GM19240 (cell line): ENCODE measurements at regions not wholly inside any gene's neighbourhood (a gene's known extent, or its start where the extent isn't known, plus 50 kb on each side); places are given as distances from the start of the nearest gene placed in this dataset.
A peak's percentile ranks its signal among the peaks of the same experiment; 100 is the strongest.

Experiments used
- DNase-seq: peaks from one replicate; pipeline ENCODE4 v3.0.0; 2011; ENCODE audit warnings: low spot score; ENCODE audit not compliant: insufficient read length

DNA sequence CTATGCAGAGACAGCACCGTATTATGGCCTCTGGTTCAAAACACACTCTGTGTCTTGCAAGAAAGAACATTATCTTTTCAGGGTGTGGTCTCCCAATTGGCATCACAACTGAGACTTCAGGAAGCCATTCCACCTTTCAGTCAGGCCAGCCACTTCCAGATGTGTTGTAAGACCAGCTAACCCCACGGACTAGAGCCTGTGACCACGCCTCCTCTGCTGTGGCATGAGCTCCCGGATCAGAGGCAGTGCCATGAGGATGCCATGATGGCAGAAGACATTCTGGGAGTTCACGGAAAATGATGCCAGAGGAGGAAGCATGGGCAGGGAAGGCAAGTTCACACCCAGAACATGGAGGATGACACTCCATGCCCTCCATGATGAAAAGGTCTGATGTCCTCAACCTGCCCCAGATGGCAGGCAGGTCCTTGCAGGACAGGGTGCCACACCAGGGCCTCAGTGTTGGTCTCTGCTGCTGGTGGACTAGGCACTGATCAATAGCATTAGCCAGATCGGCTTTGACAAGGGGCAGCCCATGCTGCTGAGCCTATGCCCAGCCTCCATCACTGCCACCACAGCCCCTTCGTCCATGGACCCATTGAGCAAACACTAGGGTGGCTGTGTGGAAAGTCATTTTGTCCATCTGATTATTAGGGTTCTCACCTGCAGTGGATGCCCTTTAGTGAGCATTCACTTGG, 341.6 kb downstream of the MATN1 start:
- DNase-seq, result no peak

DNA sequence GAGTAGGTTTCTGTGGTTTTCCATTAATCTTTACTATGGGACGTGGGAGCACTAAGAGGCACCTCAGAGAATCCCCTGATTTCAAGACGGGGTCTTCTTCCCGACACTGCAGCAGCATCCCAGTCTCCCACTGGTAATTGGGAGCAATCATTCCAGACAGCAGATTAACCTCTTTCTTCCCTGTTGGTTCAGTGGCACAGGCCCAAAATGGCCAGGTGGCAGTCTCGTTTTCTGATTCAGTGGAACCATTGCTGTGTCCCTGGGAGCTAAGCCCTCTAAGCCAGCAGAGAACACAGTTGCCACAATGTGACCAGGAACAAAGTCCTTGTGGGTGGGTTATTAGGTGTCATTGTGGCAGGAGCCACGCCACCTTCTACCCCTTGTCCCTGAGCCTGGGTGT, 342.1 kb downstream of the MATN1 start:
- no peak for DNase-seq

- DNase-seq, result no peak
These were observed 342.8 kb downstream of the MATN1 start for GRCh38 chr1:30380625-30380984.

DNA sequence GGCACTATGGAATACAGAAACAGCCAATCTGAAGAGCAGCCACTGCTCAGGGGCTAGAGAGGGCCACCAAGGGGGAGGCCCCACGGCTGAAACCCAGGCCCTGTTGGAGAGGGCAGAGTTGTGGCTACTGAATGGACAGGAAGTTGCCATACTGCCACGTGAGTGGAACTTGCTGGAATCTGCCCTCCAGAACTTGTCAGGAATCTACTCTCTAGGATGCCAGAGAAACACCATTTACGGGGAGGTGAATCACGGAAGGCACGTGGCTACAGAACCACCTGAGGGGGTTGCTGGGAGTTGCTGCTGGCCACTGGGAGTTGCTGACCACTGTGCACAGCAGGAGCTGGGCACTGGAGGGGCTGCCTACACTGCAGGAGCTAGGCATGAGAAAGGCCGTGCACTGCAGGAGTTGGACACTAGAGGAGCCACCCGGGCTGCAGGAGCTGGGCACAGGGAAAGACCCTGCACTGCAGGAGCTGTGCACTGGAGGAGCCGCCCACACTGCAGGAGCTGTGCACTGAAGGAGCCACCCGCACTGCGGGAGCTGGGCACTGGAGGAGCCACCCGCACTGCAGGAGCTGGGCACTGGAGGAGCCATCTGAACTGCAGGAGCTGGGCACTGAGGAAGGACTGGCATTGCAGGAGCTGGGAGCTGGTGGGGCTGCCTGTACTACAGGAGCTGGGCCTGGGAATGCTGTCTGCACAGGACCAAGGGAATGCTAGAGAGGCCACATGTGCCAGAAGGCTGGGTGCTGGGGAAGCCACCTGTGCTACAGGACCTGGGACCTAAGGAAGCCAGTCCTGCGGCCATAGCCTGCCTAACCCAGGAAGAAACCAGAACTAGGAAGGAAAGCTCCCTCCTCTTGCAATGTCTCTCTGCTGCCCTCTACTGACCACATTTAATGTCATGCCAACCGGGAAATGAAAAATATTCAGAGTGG, 343.4 kb downstream of the MATN1 start:
- DNase-seq, result peak; percentile 84

- DNase-seq, result no peak
These were observed 344.3 kb downstream of the MATN1 start for GRCh38 chr1:30378991-30379581.

GRCh38 chr1:30378003-30378596, 345.3 kb downstream of the MATN1 start:
- no peak for DNase-seq

GRCh38 chr1:30377230-30378002, 346.0 kb downstream of the MATN1 start:
- no peak for DNase-seq

GRCh38 chr1:30376054-30376697, 347.2 kb downstream of the MATN1 start:
- DNase-seq, result no peak

GRCh38 chr1:30375156-30375555, 348.2 kb downstream of the MATN1 start:
- no peak for DNase-seq

GRCh38 chr1:30374400-30375070, 348.9 kb downstream of the MATN1 start:
- no peak for DNase-seq

DNA sequence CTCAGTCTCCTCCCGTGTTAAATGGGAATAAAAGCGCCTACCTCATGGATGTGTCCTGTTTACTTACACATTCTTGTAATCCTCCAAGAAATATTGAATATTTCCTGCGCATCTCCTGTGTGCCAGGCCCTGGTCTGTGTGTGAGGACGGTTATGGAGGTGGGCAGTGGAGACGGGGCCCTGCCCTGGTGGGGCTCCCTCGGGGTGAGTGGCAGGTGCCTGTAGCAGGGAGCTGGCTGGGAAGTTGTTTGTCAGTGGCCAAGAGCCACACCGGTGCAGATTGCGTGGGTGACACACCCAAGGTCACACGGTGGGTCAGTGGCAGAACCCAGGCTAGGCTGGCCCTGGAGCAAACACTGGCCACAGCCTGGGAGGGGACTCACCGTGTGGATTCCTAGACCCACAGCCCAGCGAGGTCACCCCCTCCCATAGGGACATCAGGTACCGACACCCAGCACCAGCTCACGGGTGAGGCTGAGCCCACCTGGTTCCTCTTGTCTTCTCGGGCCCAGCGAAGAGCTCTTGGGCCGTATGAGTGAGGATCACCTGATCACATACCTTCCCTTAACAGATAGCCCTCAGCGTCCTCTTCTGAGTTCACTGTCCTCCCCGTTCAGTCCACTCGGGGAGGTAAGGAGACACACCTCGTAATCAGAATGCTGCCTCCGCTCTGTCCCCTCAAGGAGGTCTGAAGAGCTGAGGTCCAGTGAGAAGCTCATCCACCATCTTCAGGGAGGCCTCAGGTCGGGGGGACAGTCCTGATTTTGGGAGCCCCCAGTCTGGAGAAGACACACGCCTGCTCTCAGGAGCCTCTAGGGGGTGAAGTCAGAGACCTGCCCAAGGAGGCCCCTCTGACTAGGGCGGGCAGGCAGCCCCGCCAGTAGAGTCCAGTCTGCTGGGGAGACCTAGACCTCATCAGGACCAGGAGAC, 349.6 kb downstream of the MATN1 start:
- DNase-seq, result no peak

DNA sequence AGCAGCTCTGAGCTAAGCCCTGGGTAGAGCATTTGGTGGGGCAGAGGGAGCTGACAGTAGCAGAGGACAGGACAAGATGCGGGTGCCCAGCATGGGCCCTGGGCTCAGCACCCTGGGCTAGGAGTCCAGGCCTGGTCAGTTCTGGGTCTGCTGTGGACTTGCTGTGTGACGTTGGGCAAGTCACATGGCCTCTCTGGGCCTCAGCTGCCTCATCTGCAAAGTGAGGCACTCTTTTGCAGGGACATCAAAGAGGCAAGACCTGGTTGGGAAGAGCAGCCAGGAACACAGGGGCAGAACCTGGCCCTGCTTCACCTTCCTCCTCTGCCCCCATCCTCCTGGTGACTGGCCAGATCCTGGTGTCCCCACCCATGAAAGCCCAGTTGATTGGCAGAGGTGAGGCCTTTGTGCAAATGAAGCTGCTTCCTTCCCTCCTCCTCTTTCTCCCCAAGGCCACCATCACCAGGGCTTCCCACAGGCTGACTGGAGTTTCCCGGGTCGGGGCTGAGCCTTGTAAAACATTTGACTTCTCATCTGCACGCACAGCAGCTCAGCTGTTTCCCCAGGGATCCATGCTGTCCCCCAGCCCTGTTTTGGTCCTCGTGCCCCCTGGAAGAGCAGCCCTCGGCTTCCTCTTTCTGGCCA, 350.5 kb downstream of the MATN1 start:
- no peak for DNase-seq

DNA sequence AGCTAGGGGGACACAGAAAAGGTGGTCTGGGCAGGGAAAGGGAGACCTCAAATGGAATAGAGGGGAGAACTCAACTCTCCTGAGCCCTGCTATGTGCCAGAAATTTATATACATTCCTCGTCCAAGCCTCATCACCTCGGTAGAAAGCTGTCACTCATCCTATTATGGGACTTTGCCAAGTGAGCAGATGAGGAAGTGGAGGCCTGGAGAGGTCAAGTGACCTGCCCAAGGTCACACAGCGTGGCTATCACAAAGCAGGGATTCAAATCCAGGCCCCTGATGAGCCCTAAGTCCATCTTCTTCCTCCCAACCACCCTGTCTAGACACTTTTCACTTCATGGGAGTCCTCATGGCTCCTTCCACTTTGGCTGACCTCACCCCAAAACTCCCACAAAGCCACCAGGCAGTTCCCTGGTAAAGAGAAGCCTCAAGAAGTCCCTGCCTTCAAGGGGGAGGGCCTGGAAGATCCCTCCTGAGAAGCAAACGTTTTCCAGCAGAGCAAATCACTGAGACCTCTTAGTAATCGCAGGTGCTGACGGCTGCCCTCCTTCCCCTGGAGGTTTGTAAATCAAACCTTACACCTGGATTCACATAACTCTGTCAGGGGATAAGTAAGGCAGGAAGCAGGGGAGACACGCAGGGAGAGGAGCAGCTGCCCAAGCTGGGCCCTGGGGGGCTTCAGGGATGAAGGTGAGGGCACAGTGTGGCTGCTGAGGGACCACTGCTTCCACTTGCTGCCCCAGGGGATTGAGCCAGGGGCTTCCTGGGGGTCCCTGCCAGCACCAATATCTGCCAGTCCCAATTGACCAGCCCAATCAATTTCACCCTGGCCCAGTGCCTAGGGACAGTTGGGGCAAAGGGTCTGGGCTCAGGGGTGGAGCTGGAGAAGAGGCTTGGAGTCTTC, 351.2 kb downstream of the MATN1 start:
- no peak for DNase-seq

GRCh38 chr1:30371179-30371788, 352.1 kb downstream of the MATN1 start:
- no peak for DNase-seq

- no peak for DNase-seq
These were observed 354.6 kb downstream of the MATN1 start for GRCh38 chr1:30368651-30369240.

- DNase-seq, result no peak
These were observed 356.5 kb downstream of the MATN1 start for GRCh38 chr1:30366911-30367310.

- DNase-seq, result no peak
These were observed 357.2 kb downstream of the MATN1 start for GRCh38 chr1:30366199-30366598.
